ENCODE measurements at regions not wholly inside any gene's neighbourhood (a gene's known extent, or its start where the extent isn't known, plus 50 kb on each side); places are given as distances from the start of the nearest gene placed in this dataset.

DNA sequence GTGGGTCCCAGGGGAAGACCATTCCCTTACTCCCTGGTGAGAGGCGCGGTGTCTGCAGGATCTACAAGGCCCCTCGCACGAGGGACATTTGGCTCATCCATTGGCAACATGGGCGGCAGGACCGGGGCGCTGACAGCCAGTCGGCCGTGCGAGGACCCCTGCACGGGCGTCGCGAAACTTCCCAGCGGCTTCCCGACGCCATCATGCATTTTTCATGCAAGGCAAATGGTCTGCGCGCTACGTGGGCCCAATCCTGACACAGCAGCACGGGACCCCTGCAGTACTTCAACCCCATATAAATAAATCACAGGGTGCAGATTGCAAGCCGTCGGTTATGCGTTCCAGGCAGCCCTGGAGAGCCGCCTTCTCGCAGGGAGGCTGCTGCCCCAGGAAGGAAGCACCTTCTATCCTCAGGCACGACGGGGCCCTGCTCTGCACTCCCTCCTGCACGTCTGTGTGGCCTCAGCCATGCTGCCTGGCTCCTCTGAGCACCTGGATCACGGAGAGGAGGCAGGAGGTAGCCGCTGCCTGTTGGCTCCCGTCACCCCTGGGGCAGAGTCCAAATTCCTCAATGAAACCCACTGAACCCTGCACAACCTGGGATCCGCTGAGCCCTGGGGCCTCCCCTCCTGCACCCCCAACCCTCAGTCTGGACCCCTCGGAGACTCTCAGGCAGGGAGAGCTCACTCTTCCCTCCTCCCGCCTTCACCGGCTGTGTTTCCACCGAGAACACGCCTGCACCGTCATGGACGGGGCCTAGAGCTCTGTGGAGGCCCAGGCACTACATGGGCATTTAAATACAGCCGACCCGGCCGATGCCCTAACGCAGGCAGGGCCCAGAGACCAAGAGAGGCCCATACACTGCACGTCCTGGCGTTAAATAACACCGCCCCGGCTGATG lies 90.5 kb downstream of the PDGFA start:
- Mint-ChIP-seq H3K4me3 (no peak overlapping the region), H3K27ac (no peak overlapping the region), H3K27me3 (no peaks in the 10 kb centered on the region), H3K9me3 (no peaks in the 10 kb centered on the region), H3K4me1 (ENCODE audit: low read depth in 2 of 2) (no peaks in the 10 kb centered on the region), H3K36me3 (no peaks in the 10 kb centered on the region)
- ATAC-seq (no peak), DNase-seq (ENCODE audit: low spot score) (no peak)

DNA sequence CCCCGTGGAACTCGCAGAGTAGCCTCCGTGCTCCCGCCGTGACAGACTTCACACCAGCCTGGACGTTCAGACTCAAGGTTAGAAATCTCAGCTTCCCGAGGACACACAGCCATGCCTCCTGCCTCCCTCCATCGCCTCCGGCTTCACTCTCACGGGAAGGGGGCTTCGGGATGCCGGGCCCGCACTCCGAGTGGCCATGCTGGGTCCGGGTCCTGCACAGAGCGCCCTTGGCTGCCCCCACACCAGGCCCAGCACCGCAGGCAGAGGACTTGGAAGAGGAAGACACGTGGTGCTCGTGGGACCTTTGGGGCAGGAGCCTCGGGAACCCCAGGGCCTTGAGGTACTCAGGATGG lies 89.8 kb downstream of the PDGFA start:
- Mint-ChIP-seq H3K4me1 (ENCODE audit: low read depth in 2 of 2) (no peaks in the 10 kb centered on the region), H3K9me3 (no peaks in the 10 kb centered on the region), H3K27me3 (no peaks in the 10 kb centered on the region), H3K27ac (no peak overlapping the region), H3K4me3 (no peak overlapping the region), H3K36me3 (no peaks in the 10 kb centered on the region)
- no peak for ATAC-seq
- no peak for DNase-seq (ENCODE audit: low spot score)

DNA sequence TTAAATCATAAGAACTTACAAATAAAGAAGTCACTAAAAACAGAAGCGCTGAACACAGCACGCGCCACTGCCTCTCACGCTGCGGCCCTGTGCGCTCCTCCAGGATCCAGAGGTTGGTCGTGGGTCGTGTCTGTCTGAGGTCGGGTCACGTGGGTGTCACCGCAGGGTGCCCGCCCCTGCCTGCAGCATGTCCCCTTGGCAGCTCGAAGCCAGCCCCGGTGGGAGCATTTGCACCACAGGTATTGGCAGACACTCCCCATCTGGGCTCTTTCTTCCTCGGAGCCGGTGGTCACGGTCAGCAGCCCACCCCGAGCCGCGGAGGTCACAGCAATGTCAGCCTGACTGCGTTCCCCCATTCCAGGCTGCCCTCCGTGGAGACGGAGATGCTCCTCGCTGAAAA lies 88.6 kb downstream of the PDGFA start:
- no peaks in the 10 kb centered on the region for H3K36me3 Mint-ChIP-seq
- DNase-seq (ENCODE audit: low spot score), result no peak
- no peak overlapping the region for H3K4me3 Mint-ChIP-seq
- H3K4me1 Mint-ChIP-seq (ENCODE audit: low read depth in 2 of 2), result peaks cover 0 to 3% of the 10 kb centered on the region in 2 donors
- no peak overlapping the region for H3K27ac Mint-ChIP-seq
- ATAC-seq, result no peak
- H3K9me3 Mint-ChIP-seq, result no peaks in the 10 kb centered on the region
- peaks cover 0 to 2% of the 10 kb centered on the region in 2 donors for H3K27me3 Mint-ChIP-seq

DNA sequence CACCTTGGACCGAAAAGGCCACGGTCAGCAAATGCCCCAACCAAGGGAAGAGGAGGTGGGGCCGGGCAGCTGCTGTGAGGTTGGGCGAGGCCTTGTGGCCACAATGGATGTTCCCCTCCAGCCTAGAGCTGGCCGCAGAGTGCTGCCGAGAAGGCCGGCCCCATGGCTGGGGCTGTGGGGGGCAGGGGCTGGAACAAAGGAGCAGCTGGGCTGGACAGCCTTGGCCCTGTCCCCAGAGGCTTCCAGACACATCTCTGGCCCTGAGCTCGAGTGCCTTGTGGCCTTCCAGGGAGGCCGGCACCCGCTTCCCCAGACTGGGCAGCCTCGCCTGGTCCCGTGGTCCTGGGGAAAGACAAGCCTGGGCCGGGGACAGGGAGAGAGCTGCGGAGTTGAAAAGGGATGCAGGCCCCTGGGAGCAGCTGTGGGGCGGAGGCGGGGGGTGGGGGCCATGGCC lies 88.0 kb downstream of the PDGFA start:
- DNase-seq (ENCODE audit: low spot score) (no peak), ATAC-seq (peak in 1 of 2 donors; percentile 28)
- Mint-ChIP-seq H3K9me3 (no peaks in the 10 kb centered on the region), H3K4me3 (no peak overlapping the region), H3K4me1 (ENCODE audit: low read depth in 2 of 2) (peaks cover 0 to 3% of the 10 kb centered on the region in 2 donors), H3K36me3 (no peaks in the 10 kb centered on the region), H3K27me3 (peaks cover 0 to 2% of the 10 kb centered on the region in 2 donors), H3K27ac (no peak overlapping the region)

DNA sequence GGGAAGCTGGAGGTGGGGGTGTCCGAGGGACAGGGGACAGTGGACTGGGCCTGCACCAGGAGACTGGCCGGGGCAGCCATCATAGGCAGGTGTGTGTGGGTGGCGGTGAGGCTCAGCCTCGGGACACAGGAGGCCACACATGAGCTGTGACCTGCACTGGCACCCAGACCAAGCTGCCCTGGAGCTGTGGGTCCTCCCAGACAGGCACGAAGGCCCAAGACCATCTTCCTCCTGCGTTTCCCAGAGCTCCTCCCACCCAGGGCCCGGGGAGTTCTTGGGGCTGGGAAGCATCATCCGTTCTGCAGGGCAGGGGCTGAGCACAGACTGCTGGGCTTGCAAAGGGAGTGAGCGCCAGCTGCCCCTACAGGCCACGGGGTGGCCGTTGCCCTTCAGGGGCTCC lies 87.4 kb downstream of the PDGFA start:
- ATAC-seq (no peak), DNase-seq (ENCODE audit: low spot score) (no peak)
- Mint-ChIP-seq H3K27ac (no peak overlapping the region), H3K27me3 (peaks cover 0 to 2% of the 10 kb centered on the region in 2 donors), H3K4me3 (no peak overlapping the region), H3K4me1 (ENCODE audit: low read depth in 2 of 2) (peaks cover 0 to 3% of the 10 kb centered on the region in 2 donors), H3K9me3 (no peaks in the 10 kb centered on the region), H3K36me3 (no peaks in the 10 kb centered on the region)

DNA sequence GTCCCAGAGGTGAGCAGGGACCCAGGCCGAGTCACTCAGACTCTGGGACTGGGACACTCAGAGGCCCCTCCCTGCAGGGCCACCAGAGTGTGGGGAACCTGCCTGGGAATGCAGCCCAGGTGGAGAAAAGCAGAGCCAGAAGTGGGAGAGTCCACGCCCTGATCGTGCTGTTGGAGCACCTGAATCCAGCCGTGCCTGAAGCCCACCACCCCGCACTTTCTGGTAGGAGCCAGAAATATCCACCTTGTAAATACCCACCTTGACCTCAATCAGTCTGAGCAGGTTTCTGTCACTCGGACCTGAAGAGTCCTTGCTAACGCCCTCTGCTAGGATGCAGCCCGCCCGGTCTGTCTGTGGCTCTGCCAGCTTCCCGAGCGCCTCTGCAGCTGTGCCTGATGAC lies 86.7 kb downstream of the PDGFA start:
- no peaks in the 10 kb centered on the region for H3K9me3 Mint-ChIP-seq
- H3K27me3 Mint-ChIP-seq, result peaks cover 0 to 2% of the 10 kb centered on the region in 2 donors
- peaks cover 0 to 3% of the 10 kb centered on the region in 2 donors for H3K4me1 Mint-ChIP-seq (ENCODE audit: low read depth in 2 of 2)
- no peaks in the 10 kb centered on the region for H3K36me3 Mint-ChIP-seq
- H3K4me3 Mint-ChIP-seq, result no peak overlapping the region
- no peak overlapping the region for H3K27ac Mint-ChIP-seq
- DNase-seq (ENCODE audit: low spot score) (no peak), ATAC-seq (no peak)

DNA sequence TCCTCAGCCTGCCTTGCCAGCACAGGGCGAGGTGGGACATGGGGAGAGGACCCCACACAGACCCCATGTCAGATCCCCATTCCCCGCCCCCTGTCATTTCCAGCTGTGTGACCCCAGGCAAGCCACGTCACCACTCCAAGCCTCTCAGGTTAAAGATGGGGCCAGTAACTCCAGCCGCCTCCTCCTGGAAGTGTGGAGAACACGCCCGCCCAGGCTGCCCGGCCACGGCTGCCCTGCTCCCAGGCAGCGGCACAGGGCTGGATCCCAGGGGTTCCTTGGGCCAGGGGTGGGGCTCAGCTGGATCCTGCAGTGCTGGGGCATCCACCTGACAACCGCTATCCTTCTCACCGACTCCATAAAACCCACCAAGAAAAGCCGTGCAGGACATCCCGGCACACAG lies 86.1 kb downstream of the PDGFA start:
- no peak for DNase-seq (ENCODE audit: low spot score)
- Mint-ChIP-seq H3K4me3 (no peak overlapping the region), H3K36me3 (no peaks in the 10 kb centered on the region), H3K4me1 (ENCODE audit: low read depth in 2 of 2) (peaks cover 0 to 3% of the 10 kb centered on the region in 2 donors), H3K27ac (no peak overlapping the region), H3K27me3 (peaks cover 0 to 2% of the 10 kb centered on the region in 2 donors), H3K9me3 (no peaks in the 10 kb centered on the region)
- no peak for ATAC-seq

DNA sequence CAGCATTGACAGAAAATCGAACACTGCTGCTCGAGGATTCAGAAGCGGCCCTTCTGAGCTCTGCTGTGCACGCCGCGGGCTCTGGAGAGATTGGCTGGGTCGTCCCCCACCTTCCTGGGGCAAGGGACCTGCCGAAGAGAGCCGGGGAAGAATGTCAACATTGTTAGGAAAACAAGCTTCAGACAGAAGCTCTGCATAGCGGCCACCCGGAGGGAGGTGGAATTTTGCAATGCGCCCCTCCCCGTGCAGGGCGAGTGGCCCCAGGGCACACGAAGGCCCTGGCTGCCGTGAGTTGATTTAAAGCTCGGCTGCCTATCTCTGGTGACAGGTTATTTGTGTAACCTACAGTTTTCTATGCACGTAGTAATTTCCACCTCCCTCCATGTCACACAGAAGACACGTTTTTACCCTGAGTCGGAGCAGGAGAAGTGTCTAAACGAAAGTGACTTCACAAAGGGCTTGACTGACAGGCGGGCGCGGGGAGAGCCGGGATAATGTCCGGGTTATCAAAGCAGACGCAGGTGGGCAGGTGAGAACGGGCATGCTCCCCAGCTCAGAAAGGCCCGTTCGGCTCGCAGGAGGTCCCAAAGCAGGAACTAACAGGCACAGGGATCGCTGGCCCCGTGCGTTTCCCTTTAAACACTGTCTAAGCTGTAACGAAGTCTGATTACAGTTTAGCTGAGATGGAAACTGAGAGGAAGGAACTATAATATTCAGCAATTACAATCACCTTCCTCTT lies 84.6 kb downstream of the PDGFA start:
- Mint-ChIP-seq H3K27ac (no peak overlapping the region), H3K4me3 (no peak overlapping the region), H3K36me3 (no peaks in the 10 kb centered on the region), H3K27me3 (peaks cover 0 to 2% of the 10 kb centered on the region in 2 donors), H3K9me3 (no peaks in the 10 kb centered on the region), H3K4me1 (ENCODE audit: low read depth in 2 of 2) (peaks cover 0 to 3% of the 10 kb centered on the region in 2 donors)
- no peak for ATAC-seq
- DNase-seq (ENCODE audit: low spot score), result no peak

DNA sequence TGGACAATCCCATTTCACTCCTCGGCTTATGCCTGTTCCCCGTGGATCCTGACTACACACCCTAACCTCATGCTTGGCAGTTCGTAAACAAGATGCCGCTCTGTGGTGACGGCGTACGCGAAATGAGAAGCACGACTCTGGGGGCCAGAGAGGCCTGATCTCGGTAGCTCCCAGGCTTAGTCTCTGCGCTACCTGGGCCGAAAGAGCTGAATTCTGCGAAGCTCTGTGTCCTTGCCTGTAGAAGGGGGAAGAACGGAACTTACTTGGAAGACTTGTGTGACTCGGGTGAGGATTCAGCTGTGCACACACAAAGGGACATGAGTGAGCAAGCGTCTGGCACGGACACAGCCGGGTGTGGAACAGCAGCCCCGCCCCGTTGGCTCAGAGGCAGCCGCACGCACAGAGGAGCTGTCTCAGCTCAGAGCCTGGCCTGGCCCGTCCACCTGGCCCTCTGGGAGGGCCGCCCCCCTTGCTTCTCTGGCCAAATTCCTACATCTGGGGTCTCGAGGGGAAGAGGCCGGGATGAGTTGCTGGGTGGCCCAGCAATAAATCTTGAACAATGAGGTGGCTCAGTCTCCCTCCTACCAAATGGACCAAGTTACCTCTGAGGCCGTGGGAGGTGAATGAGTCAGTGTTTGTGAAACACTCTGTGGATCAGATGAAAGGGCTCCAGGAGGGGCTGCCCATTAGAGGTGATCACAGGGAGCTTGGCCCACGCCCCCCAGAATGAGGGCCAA lies 83.8 kb downstream of the PDGFA start:
- Mint-ChIP-seq H3K36me3 (no peaks in the 10 kb centered on the region), H3K4me1 (ENCODE audit: low read depth in 2 of 2) (peaks cover 0 to 3% of the 10 kb centered on the region in 2 donors), H3K27ac (no peak overlapping the region), H3K27me3 (peaks cover 0 to 2% of the 10 kb centered on the region in 2 donors), H3K9me3 (no peaks in the 10 kb centered on the region), H3K4me3 (no peak overlapping the region)
- ATAC-seq (no peak), DNase-seq (ENCODE audit: low spot score) (no peak)

DNA sequence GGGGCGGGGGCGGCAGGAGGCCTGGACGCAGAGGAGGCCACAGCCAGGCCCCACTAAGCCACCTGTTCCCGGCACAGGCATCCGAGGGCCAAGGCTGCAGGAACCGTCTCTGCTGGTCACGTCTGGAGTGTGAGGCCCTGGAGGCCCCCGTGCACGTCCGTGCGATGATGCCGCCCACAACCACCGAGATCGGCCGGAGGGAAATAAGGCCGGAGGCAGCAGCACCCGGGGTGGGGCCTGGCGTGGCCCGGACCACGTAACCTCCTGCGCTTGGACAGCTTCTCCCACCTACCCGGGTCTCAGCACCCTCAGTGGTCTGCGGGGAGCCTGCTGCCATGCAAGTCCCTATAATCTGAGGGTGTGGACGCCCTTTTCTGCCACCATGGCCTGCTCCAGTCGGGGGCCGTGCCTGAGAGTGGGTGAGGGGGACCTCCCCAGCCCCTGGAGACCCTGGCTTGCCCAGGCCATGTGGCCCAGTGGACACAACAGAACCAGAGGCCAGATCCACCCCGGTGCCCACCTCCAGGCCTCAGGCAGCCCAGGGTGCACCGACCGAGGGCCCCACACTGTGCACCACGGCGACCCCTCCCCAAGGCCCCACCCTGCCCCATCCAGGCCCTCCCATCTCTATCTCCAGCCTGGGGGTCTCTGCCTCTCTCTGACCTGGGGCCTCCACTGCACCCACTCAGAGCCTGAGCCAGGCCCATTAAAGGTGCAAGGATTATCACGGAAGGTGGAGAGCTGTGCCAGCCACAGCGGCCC lies 83.1 kb downstream of the PDGFA start:
- Mint-ChIP-seq H3K4me1 (ENCODE audit: low read depth in 2 of 2) (peaks cover 0 to 3% of the 10 kb centered on the region in 2 donors), H3K4me3 (no peak overlapping the region), H3K36me3 (no peaks in the 10 kb centered on the region), H3K9me3 (no peaks in the 10 kb centered on the region), H3K27ac (no peak overlapping the region), H3K27me3 (peaks cover 0 to 2% of the 10 kb centered on the region in 2 donors)
- DNase-seq (ENCODE audit: low spot score), result no peak
- peak in 1 of 2 donors; percentile 15 for ATAC-seq

DNA sequence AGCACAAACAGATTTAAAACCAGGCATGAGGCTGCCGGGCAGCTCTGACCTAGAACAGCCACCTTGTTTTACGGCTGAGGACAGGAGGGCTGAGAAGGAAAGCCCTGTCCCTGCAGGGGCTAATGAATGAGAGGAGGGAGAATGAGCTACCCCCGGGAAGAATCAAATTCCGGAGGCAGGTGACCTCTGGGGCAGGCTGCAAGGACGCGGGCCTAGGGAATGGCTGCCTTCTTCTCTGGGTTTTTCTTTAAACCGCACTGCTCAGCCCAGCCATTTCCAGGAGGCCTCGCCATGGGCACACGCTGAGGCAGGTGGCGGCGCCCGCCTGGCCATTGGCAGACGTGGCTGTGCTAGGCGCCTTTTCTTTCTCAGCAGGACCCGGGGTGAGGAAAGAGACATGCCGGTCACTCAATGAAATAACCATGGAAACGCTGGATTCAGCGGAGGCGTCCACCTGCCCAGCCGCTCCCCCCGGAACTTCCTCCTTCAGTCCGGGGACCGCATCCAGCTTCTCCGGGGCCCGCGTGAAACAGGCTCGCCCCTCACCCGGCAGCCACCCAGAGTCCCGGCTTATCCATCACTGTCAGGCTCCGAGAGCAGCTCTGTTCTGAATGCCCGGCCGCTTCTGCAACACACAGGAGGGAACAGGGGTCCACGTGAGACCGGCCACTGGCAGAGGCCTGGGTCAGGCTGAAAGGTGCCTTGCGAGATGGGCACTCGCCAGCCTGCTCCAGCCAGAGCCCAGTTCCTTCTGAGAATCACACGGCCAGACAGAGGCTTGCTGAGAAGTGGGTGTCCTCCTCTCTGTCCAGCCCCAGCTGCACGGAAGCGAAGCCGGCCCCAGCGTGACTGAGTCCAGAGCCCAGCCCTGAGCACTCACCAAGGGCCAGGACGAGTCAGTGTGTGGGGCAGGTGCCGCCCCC lies 82.1 kb downstream of the PDGFA start:
- ATAC-seq (no peak), DNase-seq (ENCODE audit: low spot score) (no peak)
- H3K27me3 Mint-ChIP-seq, result peaks cover 0 to 2% of the 10 kb centered on the region in 2 donors
- H3K9me3 Mint-ChIP-seq, result no peaks in the 10 kb centered on the region
- no peak overlapping the region for H3K27ac Mint-ChIP-seq
- peaks cover 0 to 3% of the 10 kb centered on the region in 2 donors for H3K4me1 Mint-ChIP-seq (ENCODE audit: low read depth in 2 of 2)
- H3K4me3 Mint-ChIP-seq, result no peak overlapping the region
- H3K36me3 Mint-ChIP-seq, result no peaks in the 10 kb centered on the region

DNA sequence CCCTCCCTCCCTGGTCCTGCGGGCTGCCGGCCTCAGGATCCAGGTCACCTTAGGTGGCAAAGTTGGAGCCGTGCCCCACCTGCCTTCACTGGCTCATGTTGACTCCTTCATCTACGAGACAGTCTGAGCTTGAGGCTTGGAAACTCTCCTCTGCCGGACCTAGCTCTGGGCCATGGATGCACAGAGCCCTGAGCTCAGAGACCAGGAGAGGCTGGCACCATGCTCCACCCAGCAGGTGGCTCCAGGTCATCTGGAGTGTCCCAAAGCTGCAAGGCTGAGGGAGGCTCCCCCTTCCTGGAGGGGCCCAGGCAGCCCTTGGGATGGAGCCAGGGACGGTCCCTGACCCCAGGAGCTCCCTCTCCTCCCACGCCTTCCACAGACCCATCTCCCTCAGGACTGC lies 81.3 kb downstream of the PDGFA start:
- Mint-ChIP-seq H3K9me3 (no peaks in the 10 kb centered on the region), H3K27ac (no peak overlapping the region), H3K4me3 (no peak overlapping the region), H3K27me3 (peaks cover 0 to 2% of the 10 kb centered on the region in 2 donors), H3K4me1 (ENCODE audit: low read depth in 2 of 2) (peaks cover 0 to 3% of the 10 kb centered on the region in 2 donors), H3K36me3 (no peaks in the 10 kb centered on the region)
- no peak for ATAC-seq
- DNase-seq (ENCODE audit: low spot score), result no peak

Data from natural killer cell treated with Interleukin-12 subunit alpha and Interleukin-12 subunit beta and Interleukin-15 and Interleukin-18, amount 100 ng/mL, for 72 hours (primary cell).